NCI-H524 treated with DMSO at 0.1 percent for 48 hours (cell line): ENCODE measurements at regions not wholly inside any gene's neighbourhood (a gene's known extent, or its start where the extent isn't known, plus 50 kb on each side); places are given as distances from the start of the nearest gene placed in this dataset.
"Not testable (repeated sequence)": the region's sequence is repeated elsewhere in the genome, so short reads cannot be mapped to it uniquely, and the experiment has no call there.

Experiments
- DNase-seq: peaks from one replicate; lab custom pipeline; 2025; lab: John Stamatoyannopoulos, UW

DNA sequence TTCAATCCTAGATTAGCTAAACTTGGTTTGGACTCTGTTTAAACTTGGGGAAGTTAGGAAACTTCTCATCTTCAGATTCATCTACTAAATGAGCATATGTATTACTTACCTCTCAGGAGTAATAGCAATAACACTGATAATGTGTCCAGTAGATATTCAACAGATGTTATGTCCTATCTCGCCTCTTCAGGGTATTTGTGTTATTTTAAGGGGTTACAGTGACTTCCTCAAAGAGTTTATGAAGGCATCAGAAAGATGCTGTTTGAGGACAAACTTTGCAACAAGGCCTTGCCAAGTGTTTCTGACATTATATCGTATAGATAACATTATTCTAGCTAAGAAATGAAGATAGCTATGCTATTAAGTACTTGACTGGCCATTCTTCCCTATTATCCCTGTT is 522.3 kb downstream of the IGSF11 start:
- no peak for DNase-seq

DNA sequence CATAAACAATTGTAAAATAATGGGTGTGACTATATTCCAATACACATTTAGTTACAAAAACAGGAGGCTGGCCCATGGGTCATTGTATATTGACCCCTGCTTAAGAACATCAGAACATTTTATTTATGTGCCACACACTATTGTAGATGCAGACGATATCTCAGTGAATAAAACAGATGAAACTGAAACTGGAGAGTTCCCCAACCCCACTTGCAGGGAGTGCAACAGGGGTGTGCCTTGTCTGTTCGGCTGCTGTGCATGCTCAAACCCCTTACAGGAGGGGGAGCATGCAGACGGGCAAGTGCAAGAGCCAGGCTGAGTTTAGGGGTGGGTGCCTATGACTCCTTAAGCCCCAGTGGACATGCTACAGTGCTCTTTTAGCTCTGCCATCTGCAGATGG is 509.6 kb downstream of the IGSF11 start:
- DNase-seq, result no peak

DNA sequence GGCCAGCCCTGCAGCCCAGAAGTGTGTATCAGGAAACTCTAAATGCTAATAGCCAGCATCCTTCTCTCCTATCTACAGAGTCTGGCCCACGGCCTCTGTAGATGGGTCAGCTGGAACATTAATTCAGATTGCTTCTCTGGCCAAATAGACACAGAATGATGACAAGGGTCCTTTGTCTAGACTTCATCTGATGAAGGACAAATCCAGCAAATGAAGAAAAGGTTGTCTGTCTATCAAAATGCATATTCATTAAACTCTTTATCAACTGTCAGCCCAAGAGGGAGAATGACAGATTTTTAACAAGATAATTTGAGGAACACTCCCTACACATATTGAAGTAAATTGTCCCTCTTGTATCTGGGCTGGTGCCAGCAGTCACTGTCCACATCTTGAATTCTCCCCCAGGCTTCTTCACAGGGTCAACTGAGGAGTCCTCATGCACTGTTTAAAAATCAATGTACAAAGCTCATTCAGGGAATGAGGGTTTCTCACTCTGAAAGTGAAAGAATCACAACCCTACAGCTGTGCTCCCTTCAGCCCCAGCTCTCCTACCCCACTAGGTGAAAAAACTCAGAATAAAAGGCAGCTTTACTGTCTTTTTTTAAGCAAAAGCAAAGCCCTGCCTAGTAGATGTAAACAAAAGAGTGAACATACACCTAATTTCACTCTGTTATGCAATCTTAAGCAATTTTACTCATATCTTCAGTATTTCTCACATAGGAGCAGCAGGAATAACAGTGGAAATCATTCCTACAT is 507.7 kb downstream of the IGSF11 start:
- no peak for DNase-seq

DNA sequence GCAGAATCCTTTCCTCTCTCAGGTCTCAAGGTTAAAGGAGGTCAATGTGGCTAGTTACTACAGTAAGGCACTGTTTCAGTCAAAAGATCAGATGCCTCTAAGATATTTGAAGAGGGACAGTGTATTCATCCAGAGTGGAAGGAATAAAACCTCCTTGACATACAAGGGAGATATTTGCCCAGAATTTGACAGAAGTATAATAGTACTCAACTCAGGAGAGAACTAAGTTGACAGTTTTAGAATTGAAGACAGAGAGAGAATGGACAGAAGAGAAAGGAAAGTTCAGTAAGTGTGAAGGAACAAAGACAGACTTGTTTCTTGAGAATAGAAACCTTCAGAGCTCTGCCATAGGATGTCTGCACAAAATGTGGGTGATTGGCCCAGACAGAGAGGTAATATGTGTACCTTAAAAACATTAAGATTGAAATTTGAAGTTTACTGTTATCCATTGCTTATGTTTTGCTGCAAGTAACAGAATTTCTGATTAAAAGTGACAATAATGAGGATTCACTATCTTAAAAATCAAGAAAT is 507.1 kb downstream of the IGSF11 start:
- DNase-seq, result no peak

DNA sequence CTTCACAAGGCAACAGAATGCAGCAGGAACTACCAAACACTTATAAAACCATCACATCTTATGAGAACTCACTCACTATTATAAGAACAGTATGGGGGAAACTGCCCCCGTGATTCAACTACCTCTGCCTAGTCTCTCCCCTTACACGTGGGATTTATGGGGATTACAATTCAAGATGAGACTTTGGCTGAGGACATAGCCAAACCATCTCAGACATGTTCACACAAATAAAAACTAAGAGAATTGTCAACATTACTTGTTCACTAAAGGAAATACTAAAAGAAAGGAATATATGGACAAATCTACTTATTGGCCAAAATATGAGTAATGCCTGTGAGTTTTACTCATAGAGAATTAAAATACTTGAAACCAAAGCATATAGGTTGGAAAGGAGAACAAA is 505.1 kb downstream of the IGSF11 start:
- no peak for DNase-seq

DNA sequence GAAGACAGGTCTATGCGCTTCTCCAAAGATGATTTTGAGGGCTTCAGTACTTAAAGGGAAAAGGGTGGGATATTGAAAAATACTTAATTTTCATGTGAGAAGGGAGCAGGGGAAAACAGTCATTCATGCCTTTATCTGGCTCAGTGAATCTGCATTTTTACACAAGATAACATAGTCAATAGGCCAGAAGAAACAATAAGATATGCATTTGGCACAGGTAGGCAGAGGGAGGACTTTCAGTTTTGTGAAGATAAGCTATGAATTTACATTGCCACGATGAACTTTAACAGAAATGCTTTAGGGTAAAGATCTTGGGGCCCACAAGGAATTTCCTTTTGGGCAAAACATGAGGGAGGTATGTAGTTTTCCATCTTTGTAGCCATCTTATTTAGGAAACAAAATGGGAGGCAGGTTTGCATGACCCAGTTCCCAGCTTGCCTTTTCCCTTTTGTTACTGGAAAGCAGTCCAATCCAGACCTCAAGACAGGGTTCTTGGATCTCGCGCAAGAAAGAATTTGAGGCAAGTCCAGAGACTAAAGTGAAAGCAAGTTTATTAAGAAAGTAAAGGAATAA is 504.2 kb downstream of the IGSF11 start:
- DNase-seq, result no peak

DNA sequence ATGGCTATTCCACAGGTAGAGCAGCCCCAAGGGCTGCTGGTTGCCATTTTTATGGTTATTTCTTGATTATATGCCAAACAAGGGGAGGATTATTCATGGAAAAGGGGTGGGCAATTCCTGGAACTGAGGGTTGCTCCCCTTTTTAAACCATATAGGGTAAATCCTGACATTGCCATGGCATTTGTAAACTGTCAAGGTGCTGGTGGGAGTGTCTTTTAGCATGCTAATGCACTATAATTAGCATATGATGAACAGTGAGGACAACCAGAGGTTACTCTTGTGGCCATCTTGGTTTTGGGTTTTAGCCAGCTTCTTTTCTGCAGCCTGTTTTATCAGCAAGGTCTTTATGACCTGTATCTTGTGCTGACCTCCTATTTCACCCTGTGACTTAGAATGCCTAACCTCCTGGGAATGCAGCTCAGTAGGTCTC is 503.7 kb downstream of the IGSF11 start:
- not testable (repeated sequence) for DNase-seq

DNA sequence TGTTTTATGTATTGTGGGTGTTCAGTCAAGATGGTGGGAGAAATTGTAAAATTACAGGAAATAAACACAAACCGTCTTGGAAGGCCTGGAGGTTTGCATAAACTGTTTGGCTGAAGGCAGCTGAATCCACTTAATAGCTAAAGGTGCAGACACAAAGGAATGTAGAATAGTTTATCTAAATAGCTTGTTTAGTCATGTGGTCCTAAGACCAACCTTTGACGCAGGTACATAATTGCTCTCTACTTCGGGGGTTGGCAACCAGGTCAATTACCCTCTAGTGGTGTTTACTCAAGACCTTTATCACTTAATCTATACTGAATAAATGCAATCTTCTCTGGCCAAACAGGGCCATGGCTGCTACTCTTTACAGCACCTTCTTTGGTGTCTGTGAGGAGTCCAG is 502.8 kb downstream of the IGSF11 start:
- DNase-seq, result no peak

DNA sequence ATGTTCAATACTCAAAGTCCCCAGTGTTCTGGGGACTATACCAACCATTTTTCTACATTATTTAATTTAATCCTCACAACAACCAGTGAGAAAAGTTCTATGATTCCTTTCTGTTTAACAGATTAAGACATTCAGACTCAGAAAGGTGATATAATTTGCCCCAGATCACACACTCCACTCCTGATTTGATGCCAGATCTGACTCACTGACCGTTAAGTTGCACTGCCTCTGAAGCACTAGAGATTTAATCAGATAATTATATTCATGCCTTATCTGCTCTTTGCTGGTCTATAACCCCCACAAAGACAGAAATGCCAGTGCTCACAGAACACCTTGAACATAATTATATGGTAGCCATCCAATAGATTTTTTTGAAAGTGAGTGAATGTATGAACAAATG is 501.0 kb downstream of the IGSF11 start:
- no peak for DNase-seq

DNA sequence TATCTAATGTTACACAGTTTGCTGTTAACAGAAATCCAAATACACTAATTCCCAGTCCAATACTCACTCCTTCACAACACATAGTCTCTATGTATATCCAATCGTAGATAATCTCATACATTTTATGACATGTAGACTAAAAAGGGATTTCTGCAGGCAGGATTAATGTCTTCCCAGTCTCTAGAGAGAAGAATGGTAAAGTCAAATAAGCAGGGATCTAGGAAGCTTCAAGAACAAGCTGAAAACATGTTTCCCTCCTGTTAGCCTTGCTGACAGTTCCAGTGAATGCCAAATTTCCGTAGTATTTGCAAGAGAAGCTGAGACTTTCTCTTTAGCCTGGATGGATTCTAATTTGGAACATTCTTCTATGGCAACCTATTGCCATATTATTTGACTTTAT is 500.1 kb downstream of the IGSF11 start:
- no peak for DNase-seq

DNA sequence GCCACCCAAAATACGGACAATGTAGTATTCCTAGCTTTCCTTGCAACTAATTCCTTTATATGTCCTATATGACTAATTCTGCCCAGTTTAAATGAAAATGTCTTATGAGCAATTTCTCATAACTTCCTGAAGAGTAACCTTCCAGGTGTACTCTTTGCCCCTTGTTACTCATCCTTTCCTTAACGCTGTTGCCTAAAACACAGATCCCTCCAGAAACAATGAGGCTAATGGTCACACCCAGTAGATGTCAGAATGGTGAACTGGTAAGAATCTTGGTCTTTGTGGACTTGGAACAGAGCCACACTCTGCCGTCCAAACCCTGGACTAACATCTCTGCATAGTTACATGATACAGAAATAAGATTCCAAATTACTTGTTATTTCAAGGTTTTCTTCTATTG is 497.9 kb downstream of the IGSF11 start:
- no peak for DNase-seq

DNA sequence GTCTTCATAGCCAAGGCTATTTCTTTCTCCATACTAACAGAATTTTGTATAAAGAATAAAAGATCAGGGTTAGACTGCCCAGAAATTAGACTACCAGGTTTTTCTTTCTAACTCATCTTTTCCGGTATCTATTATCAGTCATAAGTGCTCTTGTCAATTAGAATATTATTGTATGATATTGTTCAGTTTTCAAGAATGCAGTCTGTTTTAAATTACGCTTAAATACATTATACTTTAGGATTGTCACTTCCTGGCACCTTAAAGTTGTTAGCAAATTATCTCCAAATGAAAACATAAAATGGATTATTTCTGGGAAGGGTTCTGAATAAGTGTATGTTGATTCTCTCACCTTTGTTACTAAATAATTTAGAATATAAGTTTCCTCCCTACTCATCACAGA is 497.2 kb downstream of the IGSF11 start:
- DNase-seq, result no peak

DNA sequence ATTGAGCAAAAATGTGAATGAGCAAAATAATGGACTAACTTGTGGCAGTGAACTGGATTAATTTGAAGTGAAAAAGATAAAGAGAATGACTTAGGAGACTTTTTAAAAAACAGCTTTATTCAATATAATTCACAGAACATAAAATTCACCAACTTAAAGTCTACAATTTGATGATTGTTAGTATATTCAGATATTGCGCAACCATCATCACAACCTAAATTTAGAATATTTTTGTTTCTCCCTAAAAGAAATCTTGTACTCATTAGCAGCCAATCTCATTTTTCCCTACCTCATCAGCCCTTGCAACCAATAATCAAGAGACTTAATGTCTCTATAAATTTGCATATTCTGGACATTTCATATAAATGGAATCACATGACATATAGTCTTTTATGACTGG is 496.5 kb downstream of the IGSF11 start:
- DNase-seq, result no peak

DNA sequence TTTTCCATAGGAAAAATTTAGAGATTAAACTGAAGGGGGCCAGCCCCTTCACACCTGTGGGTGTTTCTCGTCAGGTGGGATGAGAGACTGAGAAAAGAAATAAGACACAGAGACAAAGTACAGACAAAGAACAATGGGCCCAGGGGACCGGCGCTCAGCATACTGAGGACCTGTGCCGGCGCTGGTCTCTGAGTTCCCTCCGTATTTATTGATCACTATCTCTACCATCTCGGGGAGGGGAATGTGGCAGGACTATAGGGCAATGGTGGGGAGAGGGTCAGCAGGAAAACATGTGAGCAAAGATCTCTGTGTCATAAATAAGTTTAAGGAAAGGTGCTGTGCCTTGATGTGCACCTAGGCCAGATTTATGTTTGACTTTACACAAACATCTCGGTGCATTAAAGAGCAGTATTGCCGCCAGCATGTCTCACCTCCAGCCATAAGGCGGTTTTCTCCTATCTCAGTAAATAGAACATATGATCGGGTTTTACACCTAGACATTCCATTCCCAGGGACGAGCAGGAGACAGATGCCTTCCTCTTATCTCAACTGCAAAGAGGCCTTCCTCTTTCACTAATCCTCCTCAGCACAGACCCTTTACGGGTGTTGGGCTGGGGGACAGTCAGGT is 494.7 kb downstream of the IGSF11 start:
- not testable (repeated sequence) for DNase-seq

DNA sequence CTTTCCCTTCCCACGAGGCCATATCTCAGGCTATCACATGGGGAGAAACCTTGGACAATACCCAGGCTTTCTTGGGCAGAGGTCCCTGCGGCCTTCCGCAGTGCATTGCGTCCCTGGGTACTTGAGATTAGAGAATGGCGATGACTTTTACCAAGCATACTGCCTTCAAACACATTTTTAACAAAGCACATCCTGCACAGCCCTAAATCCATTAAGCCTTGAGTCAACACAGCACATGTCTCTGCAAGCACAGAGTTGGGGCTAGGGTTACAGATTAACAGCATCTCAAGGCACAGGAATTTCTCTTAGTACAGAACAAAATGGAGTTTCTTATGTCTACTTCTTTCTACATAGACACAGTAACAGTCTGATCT is 494.2 kb downstream of the IGSF11 start:
- not testable (repeated sequence) for DNase-seq

DNA sequence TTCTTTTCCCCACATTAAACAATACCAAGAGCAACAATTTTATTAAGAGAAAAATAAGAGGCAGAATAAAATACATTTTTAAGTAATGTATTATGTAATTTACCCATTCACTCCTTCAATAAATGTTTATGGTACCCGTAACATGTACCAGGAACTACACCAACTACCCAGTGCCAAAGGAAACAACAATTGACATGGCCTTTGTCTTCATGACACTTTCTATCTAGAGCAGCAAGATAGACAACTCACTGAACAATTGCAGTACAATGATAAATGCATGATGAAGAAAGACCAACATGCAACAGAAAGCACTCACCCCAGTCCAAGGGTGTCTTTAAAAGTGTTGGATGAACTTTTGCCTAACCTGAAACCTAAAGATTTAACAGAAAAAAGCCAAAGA is 493.8 kb downstream of the IGSF11 start:
- DNase-seq, result no peak

DNA sequence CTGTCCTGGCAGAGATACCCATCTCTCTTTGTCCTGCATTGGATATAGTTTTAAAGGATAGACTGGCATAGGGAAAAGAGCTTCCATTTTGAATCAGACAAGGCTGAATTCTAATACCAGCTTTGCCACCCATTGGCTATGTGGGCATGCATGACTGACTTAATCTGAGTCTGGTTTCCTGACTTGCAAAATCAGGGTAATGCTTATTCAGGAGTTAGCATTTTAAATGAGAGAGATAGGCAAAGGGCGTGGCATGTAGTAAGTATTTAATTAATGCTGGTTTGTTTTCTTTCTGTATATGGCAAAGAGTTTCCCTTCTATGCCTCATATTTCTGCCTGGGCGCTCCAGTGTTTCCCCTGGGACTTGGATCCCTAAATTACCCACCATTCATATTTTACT is 492.9 kb downstream of the IGSF11 start:
- DNase-seq, result no peak

DNA sequence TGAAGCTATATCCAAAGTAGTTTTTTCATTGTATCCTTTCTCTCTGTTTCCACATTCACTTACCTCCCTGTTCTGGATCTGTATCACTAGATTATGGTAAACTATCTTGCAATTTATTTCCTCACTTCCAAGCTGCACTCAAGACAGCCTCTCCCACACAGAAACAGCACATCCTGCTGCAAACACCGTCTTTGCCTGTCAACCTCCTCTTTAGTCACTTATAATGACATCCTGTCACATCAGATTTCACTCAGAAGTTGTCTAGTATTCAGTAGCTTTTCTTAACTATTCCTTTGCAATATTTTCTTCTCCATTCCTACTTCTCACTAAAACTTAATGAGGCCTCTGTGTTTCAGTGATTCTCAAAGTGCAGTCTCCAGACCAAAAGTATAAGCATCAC is 490.8 kb downstream of the IGSF11 start:
- DNase-seq, result no peak

DNA sequence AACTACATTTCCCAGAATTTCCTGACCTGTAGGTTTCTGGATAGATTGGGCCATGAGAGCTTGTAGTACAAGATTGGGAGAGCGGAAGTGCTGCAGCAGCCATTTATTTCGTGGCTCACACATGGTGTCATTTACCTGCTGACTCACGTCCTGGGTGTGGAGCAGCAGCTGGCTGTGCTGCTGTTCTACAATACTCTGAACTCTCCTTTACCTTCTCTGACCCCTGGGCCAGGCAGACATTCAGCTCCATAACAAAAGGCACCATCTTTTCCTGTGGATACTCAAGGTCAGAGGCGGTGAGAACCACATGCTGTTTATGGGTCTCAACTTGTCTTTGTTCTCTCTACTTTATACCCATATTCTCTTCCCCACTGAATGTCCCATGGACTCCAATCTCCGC is 490.2 kb downstream of the IGSF11 start:
- DNase-seq, result no peak

DNA sequence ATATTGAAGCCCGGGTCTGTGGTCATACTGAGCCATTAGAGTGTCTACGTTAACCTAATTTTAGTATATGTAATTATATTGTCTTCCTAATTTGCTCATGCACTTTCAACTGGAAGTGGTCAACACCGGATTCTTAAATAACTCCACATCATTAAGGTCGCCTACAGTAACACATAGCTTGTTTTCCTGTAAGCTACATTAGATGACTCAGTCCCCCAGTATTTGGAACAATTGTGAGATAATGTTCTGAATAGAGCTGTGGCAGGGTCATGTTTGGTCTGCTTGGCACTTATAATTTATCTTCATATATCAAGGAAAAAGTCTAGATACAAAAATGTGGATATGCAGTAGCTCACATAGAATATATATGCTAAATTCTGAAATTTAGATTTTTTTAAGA is 486.2 kb downstream of the IGSF11 start:
- DNase-seq, result no peak

DNA sequence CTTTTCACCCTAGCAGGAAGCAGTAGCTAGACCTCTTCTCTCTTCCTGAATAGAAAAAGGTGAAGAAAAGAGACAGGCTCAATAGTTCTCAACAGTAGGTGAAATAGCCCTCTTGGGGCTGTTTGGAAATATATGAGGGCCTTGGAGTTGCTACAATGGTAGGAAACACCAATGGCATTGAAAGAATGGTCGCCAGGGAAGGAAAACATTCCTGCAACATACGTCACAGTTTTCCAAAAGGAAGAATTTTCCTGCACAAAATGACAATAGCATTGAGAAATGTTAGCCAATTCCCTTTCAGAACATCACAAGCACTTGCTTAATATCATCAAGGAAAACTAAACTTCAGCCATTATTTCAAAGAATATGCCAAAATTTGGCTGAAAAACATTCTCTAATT is 484.5 kb downstream of the IGSF11 start:
- no peak for DNase-seq

DNA sequence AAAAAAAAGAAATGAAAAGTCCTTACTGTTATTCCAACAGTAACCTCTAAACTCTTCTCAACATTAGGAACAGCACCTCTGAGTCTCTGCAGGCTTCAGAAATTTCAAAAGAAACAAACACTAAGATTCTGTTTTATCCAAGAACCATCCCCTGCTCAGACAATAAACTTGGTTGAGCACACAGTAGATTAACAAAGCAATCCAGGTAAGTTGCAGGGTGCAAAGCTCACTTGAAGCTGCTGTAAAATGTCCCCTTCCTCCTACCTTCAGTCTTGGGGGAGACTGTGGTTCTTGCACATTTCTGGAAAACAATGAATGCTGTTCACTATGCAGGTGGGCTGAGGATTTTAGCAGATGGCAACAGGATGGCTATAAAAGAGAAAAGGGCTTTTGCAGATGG is 484.1 kb downstream of the IGSF11 start:
- no peak for DNase-seq

DNA sequence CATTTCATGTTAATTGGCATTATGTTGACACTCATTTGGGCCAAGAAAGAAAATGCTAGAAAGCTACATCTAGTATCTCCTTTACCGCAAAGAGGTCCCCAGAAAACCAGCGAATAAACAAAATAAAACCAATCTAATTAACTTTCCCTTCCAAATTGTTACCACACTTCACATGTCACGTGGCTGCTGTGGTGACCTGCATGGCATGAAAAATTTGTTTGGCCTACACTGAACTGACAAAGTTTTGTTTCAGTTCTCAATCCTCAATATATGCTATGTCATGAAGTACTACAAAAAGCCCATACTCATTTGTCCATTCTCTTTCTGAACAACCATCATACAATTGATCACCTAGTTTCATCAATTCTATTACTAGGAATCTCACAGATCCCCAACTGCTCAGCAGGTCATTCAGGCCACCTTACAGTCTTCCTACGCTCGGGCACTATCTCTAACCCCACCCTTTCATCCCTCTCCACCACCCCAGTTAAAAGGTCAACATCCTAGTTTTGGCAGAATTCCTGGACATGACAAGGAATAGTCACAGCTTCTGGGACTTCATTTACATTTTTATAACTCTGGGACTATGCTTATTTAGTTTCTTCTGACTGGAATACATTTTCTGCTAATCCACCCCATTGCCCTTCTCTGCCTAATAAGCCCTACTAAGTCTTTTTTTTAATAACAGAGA is 480.4 kb downstream of the IGSF11 start:
- DNase-seq, result no peak
